ENCODE measurements at regions not wholly inside any gene's neighbourhood (a gene's known extent, or its start where the extent isn't known, plus 50 kb on each side); places are given as distances from the start of the nearest gene placed in this dataset.

DNA sequence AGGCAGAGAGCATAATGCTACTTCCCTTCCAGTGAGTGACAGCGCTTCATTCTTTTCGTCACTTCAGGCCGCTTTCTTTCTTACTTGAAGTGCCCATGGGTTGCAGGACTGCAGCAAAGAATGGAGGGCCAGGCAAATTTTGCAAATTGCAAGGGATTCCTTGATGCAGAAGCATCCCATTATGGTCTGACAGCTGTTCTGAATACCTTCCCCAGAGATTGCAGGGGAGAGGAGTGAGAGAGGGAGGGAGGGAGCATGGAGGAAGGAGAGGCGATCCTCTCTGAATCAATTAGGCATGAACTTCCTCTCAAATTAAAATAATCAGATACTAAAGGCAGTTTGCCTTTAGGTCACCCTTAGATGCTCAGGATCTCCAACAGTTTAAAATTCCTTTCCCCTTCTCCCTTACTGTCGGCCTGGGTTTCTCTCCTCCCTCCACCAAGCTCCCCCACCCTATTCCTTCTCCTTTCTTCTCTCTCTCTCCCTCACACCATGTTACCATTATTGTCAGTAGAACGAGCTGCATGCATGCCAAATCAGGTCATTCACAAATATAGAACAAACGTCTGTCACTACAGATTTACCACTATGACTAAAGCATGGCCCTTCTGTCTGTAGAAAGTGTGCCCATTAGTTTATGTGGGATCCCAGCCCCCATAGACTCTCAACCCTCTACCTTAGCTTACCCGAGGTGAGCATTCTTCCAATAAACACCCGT lies 289.2 kb downstream of the CD83 start:
- Histone ChIP-seq H2BK15ac (ENCODE audit: low read depth, low read length) (no peak overlapping the region), H4K91ac (ENCODE audit: insufficient read length, low read depth, low read length) (no peak overlapping the region), H3K9ac (ENCODE audit: extremely low read depth, insufficient read length, low read length) (no peak overlapping the region), H3K18ac (ENCODE audit: insufficient read length, low read depth, low read length) (no peak overlapping the region), H3K27ac (ENCODE audit: insufficient read length, low read depth, low read length) (no peak overlapping the region), H2BK12ac (ENCODE audit: insufficient read length, low read depth, low read length) (no peak overlapping the region), H4K20me1 (ENCODE audit: control insufficient read depth, insufficient read depth, insufficient read length) (no peaks in the 10 kb centered on the region), H3K79me1 (ENCODE audit: insufficient read depth, low read depth, low read length, poor library complexity, severe bottlenecking) (no peaks in the 10 kb centered on the region), H2BK120ac (ENCODE audit: low read depth, low read length, poor library complexity, severe bottlenecking) (no peak overlapping the region), H3K56ac (ENCODE audit: insufficient read length, low read depth, low read length) (no peak overlapping the region), H2AFZ (ENCODE audit: low read length) (no peak overlapping the region), H2AK5ac (ENCODE audit: insufficient read length, low read length) (no peak overlapping the region), H3K4me1 (ENCODE audit: insufficient read depth, low read length) (no peaks in the 10 kb centered on the region; the same call in 1 of the 2 replicates), H4K5ac (ENCODE audit: insufficient read length, low read depth, low read length) (no peak overlapping the region), H3K4me2 (ENCODE audit: insufficient read depth, insufficient read length, low read length) (no peak overlapping the region), H3K23me2 (ENCODE audit: insufficient read length, low read depth, low read length, poor library complexity, severe bottlenecking) (no peaks in the 10 kb centered on the region), H4K8ac (replicated peaks; ENCODE audit: insufficient read length, low read depth, low read length) (no peak overlapping the region), H3K14ac (ENCODE audit: insufficient read depth, low read length) (no peak overlapping the region), H3K4ac (ENCODE audit: low read depth, low read length) (no peak overlapping the region), H3K9me3 (ENCODE audit: control insufficient read depth, low read depth, low read length) (no peaks in the 10 kb centered on the region), H2BK5ac (ENCODE audit: insufficient read length, low read length) (no peak overlapping the region), H3K27me3 (ENCODE audit: insufficient read depth, low read length) (no peaks in the 10 kb centered on the region), H3K79me2 (ENCODE audit: insufficient read depth, low read length) (no peaks in the 10 kb centered on the region), H2BK20ac (ENCODE audit: low read depth, low read length, poor library complexity, severe bottlenecking) (no peak overlapping the region), H3T11ph (ENCODE audit: low read length) (no peak overlapping the region), H3K23ac (ENCODE audit: insufficient read length, low read depth, low read length) (no peak overlapping the region)
- Mint-ChIP-seq H3K9me3 (peaks cover 9 to 14% of the 10 kb centered on the region in 2 experiments; a peak in 4 of 5 replicates), H3K27me3 (ENCODE audit: low read depth) (no peaks in the 10 kb centered on the region; the same call in 1 of the 2 replicates), H3K4me1 (peaks cover 21 to 27% of the 10 kb centered on the region in 2 experiments), H3K36me3 (ENCODE audit: insufficient read depth in 1 of 3, low read depth in 3 of 3) (peaks cover 6 to 9% (median 7%) of the 10 kb centered on the region in 3 experiments; a peak in 6 of 7 replicates), H3K27ac (peak overlapping the region in 1 of 3 experiments; percentile 9; a peak in 1 of 7 replicates), H3K4me3 (peak overlapping the region in 1 of 2 experiments; percentile 11; a peak in 1 of 5 replicates)
- DNase-seq = no peak
- TF ChIP-seq, protein P1, sequence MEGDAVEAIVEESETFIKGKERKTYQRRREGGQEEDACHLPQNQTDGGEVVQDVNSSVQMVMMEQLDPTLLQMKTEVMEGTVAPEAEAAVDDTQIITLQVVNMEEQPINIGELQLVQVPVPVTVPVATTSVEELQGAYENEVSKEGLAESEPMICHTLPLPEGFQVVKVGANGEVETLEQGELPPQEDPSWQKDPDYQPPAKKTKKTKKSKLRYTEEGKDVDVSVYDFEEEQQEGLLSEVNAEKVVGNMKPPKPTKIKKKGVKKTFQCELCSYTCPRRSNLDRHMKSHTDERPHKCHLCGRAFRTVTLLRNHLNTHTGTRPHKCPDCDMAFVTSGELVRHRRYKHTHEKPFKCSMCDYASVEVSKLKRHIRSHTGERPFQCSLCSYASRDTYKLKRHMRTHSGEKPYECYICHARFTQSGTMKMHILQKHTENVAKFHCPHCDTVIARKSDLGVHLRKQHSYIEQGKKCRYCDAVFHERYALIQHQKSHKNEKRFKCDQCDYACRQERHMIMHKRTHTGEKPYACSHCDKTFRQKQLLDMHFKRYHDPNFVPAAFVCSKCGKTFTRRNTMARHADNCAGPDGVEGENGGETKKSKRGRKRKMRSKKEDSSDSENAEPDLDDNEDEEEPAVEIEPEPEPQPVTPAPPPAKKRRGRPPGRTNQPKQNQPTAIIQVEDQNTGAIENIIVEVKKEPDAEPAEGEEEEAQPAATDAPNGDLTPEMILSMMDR (conservative IDR thresholded peaks at IDR 0.05) = no peak
- no CpG with 5 or more reads among the region's 9 CpGs for WGBS (ENCODE audit: extremely low coverage, insufficient read length, low lambda C conversion rate)
